GM21529 (cell line): ENCODE measurements at regions not wholly inside any gene's neighbourhood (a gene's known extent, or its start where the extent isn't known, plus 50 kb on each side); places are given as distances from the start of the nearest gene placed in this dataset.

Source experiments
- ATAC-seq: cut with Tn5 transposase; IDR thresholded peaks from one replicate; pipeline ENCODE4 v1.9.1; 2021; ENCODE audit not compliant: unreplicated experiment

GRCh38 chr14:100398044-100398443 is 74.9 kb downstream of the SLC25A47 start:
- ATAC-seq = no peak

DNA sequence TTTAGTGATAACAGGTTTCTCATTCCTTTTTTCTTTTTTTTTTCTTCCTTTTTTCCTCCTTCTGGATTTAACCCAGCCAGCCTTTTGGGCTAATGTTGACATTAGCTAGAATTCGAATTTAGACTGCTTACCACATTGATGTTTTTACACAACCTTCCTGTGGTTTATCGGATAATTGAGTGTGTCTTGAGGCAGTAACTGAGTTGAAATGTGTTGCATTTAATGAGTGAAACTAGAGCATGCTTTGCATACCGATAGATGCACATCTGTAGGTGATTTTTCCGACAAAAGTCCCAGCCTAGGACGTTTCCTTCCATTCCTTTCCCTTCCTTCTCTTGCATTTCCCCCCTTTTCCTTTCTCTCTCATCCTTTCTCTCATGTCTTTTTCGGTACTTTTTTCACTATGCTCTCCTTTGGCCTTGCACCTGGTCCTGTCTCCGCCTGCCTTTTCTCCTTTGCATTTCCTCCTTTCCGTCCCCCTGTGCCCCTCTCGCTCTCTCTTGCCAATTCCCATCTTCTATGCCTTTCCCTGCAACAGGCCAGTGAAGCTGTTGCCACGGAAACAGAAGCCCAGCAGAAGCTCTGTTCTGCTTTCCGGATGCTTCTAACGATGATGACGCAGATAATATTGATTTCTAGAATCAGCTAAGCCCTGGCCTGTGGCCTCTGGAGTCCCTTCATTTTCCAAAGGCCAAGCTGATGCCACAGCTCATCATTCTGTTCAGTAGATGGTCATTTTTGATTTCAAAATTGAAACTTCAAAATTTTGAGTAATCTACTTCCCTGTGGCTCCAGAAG is 76.1 kb downstream of the SLC25A47 start:
- no peak for ATAC-seq

- no peak for ATAC-seq
Observed at GRCh38 chr14:100400115-100400514, 77.0 kb downstream of the SLC25A47 start.

DNA sequence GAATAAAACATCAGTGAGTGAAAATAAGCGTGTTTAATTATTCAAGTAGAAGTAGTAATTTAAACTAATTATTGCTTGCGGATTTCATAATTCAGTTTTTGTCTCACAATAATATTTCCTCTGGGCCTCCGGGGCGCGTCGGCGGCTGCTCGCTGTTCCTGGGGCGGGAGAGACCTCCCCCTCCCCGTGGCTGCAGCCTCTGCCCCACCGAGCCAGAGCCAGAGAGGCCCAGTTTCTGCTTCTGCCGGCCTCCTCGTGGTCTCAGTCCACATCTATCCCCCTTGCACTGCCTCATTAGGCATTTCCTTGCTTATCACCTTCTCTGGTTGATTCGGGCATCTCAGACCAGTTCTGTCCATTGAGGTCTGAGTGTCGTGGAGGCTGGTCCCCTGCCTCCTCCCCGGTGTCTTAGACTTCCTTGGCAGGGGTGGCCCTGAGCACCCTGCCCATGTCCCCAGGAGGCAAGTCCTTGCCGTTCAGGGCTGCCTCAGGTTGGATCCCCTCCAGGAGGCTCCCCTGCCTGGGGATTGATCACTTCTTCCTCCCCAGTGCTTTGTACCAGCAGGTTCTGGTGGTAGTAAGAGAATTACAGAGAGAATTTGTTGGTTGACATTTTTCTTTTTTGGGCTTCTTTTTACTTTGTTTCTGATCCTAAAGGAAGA is 78.0 kb downstream of the SLC25A47 start:
- ATAC-seq = no peak

GRCh38 chr14:100401792-100402191 is 78.7 kb downstream of the SLC25A47 start:
- ATAC-seq = no peak

DNA sequence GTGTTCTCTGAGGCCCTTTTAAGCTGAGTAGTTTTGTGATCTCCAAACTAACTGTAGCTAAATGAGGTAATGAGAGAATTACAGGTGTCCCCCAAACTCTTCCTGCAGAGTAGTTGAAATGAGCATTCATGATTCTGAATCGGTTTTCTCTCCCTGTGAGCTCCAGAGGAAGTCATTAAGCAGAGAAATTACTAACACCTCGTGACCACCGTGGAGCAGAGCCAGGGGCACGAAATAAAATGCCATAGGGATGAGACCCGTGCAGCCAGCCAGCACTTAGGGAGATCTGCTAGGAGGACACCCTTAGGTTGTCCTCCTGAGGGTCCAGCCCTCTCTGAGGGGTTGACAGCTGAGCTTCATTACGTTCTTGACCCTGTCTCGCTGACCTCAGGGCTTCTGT is 79.5 kb downstream of the SLC25A47 start:
- no peak for ATAC-seq

DNA sequence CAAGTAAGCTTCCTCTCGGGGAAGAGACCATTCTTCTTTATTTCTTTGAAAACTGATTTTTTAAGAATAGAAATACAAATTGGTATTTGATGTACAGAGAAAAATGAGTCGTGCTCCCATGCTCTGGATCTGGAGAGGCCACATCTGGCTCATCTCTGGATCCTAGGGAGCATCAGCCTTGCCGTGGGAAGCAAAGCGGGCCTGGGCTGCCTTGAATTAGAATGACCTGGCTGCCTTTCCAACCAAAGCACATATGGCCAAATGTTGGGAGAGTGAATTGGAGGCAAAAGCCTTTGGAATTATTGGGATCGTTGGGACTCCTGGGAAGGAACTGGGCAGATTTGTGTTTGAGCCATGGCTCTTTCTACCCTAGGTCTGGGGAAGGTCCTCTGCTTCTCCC is 80.0 kb downstream of the SLC25A47 start:
- no peak for ATAC-seq

DNA sequence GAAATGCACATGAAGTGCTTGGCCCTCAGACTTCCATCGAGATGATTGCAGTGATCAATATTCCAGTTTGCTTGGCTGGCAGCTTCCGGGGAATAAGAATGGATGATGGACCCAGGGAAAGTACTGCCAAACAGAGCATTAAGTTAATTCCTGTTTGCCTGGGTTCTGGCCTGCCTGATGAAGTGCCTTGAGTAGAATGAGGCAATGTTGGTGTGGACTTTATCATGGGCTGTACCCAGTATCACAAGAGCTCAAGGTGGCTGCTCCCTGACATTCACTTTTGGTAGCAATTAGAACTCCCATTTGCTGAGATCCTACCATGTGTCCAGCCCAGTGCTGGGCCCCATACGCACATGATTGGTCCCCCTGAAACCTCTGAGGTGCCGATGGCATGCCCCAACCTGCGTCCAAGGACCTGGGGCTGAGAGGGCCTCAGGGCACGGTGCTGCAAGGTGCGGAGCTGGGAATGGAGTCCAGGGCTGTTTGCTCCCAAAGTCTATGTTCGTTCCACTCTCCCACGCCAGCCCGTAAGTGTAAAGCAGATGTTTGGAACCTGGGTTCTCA is 80.7 kb downstream of the SLC25A47 start:
- ATAC-seq = no peak

GRCh38 chr14:100404419-100404818 is 81.3 kb downstream of the SLC25A47 start:
- no peak for ATAC-seq

DNA sequence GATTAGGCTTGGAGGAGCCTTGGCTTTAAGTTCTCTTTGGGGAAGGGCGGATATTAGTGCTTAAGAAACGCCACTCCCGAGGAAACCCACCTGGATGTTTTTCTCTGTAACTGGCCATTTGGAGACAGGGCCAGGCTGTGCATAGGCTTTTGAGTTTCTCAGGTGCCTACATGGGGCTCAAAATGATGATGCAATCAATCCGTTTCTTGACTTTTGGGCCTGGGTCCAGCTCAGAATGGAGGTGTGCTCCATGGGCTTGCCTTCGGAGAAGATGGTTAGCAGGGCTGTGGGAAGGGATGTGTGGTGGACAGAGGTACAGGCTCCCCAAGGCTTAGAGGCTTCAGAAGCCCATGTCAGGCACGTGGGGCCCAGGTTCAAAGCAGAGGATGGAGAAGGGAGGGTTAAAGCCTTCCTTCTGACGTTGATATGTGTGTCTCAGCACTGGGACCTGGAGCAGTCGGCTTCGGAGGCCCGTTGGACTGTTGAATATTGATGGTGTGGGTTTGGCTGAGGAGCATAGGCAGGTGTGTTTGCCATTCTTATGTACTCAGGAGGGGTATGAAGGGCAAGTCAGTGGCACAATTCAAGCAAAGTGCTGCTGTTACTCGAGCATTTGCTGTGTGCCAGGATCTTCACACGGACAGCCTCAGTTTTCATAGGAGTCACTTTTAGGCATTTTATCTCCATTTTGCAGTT is 82.8 kb downstream of the SLC25A47 start:
- no peak for ATAC-seq

DNA sequence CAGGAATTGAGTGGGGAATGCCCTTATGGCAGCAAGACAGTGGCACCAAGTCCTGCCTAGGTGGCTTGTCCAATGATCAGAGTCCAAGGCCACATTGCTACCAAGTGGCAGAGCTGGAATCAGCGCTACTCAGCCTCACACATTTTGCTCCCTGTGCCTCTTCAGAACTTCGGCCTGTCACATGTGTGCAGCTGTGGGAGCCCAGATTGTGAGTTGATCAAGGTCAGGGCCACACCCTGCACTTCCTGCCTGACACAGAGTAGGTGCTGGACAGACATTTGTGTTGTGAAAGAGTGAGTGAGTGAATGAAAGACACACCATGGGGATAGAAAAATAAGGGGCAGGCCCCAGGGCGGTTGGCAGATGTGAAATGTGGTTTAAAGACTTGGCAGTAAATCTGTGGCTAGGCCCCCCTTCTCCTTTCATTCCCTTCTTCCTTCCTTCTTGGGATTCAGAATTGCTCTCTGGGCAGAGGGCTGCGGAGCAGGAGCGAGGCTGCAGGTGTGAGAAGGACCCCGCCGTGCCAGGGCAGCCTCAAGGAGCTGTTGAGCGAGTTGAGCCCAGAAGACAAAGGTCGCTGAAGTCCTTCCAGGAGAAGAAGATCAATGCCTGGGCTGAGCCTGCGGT is 83.5 kb downstream of the SLC25A47 start:
- no peak for ATAC-seq

DNA sequence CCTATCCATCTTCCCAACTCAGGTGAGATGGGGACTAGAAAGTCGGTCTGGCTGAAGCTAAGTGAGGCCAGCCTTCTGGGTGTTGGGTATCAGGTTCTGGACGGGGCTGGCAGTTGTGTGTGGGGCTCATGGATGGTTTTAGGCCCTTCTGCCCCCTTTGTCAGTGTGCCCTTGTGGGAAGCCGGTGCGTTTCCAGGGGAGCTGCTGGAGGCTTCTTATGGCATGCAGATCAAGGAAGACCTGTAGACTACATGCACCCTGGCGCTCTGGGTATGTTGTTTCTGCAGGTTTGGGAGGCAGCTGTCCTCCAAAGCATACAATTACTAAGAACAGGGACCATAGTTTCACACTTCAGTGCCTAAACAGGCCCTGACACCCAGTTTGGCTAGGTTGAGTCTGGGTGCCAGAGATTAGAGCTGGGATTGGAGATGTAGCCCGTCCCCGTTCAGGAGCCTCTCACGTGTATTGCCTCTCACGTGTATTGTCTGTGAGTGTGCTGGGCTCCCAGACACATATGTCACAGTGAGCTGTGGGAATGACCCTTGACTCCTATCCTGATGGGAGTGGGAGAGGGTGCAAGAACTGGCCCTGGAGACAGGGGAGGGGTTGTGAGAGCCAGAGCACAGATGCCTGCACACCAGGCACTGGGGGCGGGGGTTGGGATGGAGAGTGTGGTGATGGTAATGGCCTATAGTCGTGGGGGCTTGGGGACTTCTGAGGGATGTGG is 84.4 kb downstream of the SLC25A47 start:
- no peak for ATAC-seq

DNA sequence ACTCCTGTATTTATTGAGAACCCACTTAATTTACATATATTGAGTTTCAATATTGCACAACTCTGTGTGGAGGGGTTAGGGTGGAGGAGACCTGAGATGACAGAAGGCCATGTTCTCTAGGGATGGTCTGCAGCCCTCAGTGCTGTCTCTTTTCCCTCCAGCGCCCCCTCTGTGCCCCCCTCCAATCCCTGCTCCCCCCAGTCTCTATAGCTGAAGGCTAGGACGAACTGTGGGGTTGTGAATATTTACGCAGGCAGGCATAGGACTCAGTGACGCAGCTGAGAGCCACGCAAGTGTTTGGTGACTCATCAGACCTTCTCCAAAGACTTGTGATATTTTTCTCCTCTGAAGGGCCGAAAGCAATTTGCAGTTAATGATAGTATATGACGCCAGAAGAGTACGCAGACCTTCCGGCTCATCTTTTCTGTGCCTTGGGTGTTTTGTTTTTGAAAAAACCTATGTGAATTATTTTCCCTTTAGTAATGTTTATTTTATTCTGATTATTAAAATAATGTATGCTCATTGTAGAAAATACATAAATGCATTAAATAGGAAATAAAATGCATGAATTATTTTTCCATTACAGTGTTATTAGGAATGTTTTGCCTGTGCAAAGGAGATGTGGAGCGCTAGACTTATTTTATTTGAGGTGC is 85.3 kb downstream of the SLC25A47 start:
- ATAC-seq = no peak

DNA sequence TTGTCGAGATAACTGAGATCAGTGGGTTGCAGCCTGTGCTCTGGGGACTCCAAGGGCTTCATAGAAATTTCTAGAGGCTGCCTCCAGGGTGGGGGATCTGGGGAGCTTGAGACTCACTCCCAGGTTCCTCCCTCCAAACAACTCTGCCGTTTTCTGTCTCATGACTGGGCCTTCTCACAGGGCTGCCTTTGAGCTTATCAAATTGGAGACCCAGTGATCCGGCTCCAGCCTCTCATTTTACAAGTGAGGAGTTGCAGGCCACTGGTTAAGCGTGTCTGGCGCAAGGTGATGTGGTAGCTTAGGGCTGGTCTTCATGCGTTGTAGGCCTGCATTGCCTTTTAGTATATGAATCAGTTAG is 85.8 kb downstream of the SLC25A47 start:
- ATAC-seq = no peak

- no peak for ATAC-seq
Observed at GRCh38 chr14:100409651-100410050, 86.5 kb downstream of the SLC25A47 start.

DNA sequence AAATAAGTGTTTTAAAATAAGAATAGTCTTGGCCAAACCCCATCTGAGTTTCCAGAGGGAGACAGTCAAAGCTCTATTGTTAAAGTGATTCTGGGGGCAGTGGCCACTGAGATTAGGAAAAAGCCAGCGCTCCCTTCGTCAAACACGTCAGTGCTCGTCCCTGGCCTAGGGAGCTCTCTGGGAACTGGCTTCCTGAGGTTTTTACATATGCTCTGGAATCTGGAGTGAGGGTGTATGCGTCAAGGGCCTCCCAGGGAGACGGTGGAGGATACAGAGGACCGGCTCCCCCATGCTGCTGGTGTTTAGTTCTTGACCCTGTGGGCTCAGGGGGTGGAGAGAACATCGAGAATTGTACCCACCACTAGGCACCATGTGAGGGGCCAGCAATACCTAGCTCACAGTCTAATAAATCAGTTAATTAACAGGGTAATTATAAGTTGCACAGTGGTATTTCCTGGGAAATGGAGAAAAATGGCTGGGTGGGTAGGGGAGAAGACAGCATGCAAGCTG is 87.0 kb downstream of the SLC25A47 start:
- ATAC-seq = no peak

- ATAC-seq = no peak
Observed at GRCh38 chr14:100413699-100414098, 90.6 kb downstream of the SLC25A47 start.

DNA sequence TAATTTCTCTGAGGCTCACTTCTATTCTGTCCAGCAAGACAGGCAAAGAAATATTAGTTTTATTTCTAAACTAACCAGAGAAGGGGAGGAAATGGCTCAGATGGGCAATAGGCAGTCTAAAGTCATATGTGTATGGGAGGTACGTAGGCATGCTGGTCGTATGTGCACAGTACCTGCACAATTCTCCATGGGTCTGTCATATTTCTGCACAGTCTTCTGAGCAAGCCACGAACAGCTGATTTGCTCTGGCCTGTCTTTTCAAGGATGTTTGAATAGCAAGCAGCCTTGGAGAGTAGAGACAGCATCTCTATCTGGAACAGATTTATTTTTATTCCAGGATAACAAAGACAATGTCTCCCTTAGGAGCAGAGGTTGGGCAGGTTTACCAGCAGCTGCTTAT is 92.1 kb downstream of the SLC25A47 start:
- no peak for ATAC-seq

- ATAC-seq = no peak
Observed at GRCh38 chr14:100416081-100416680, 93.0 kb downstream of the SLC25A47 start.
